ENCODE measurements at regions not wholly inside any gene's neighbourhood (a gene's known extent, or its start where the extent isn't known, plus 50 kb on each side); places are given as distances from the start of the nearest gene placed in this dataset.

GRCh38 chr3:56929809-56930615 is 128.3 kb upstream of the ARHGEF3 start:
- TF ChIP-seq, protein P1, sequence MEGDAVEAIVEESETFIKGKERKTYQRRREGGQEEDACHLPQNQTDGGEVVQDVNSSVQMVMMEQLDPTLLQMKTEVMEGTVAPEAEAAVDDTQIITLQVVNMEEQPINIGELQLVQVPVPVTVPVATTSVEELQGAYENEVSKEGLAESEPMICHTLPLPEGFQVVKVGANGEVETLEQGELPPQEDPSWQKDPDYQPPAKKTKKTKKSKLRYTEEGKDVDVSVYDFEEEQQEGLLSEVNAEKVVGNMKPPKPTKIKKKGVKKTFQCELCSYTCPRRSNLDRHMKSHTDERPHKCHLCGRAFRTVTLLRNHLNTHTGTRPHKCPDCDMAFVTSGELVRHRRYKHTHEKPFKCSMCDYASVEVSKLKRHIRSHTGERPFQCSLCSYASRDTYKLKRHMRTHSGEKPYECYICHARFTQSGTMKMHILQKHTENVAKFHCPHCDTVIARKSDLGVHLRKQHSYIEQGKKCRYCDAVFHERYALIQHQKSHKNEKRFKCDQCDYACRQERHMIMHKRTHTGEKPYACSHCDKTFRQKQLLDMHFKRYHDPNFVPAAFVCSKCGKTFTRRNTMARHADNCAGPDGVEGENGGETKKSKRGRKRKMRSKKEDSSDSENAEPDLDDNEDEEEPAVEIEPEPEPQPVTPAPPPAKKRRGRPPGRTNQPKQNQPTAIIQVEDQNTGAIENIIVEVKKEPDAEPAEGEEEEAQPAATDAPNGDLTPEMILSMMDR (IDR thresholded peaks at IDR 0.05) = no peak
- TF ChIP-seq EP300 (IDR thresholded peaks at IDR 0.05) = no peak

All from suprapubic skin (tissue), 3 donors.